Activated CD8-positive, alpha-beta memory T cell treated with anti-CD3 and anti-CD28 coated beads, Interleukin-2, amount 10 ng/mL, durations not matched to agents 7 days and 5 days (primary cell): ENCODE measurements at regions not wholly inside any gene's neighbourhood (a gene's known extent, or its start where the extent isn't known, plus 50 kb on each side); places are given as distances from the start of the nearest gene placed in this dataset.

Experiments
- ATAC-seq: fragments of 150-1000 bp; cut with Tn5 transposase; one replicate; pipeline ENCODE4 v1.10.0; 2021; ENCODE audit warnings: moderate library complexity
- CTCF ChIA-PET: fragments of 350-600 bp; sonication (Branson Sonifier 250); formaldehyde crosslinking; loops from one replicate; lab custom pipeline; 2021; ENCODE audit warnings: antibody characterized with exemption; lab: Charles Lee
- DNase-seq: peaks from one replicate; pipeline ENCODE4 v3.0.0-alpha.2; 2020
- H3K27ac Mint-ChIP-seq: one replicate; pipeline ENCODE4 v1.8.0; 2021; ENCODE audit warnings: mild to moderate bottlenecking, mixed read lengths
- H3K27me3 Mint-ChIP-seq: one replicate; pipeline ENCODE4 v1.8.0; 2021; ENCODE audit warnings: mixed read lengths
- H3K36me3 Mint-ChIP-seq: one replicate; pipeline ENCODE4 v1.8.0; 2021; ENCODE audit warnings: mild to moderate bottlenecking, mixed read lengths
- H3K4me1 Mint-ChIP-seq: one replicate; pipeline ENCODE4 v1.8.0; 2021; ENCODE audit warnings: mixed read lengths
- H3K4me3 Mint-ChIP-seq: one replicate; pipeline ENCODE4 v1.8.0; 2021; ENCODE audit warnings: mild to moderate bottlenecking, moderate library complexity, mixed read lengths
- H3K9me3 Mint-ChIP-seq: one replicate; pipeline ENCODE4 v1.8.0; 2022; ENCODE audit warnings: low read depth, mixed read lengths

GRCh38 chr2:186027922-186028321, 289.3 kb downstream of the FSIP2 start:
- H3K4me3 Mint-ChIP-seq, result no peak overlapping the region
- DNase-seq (no peak), ATAC-seq (no peak)
- H3K9me3 Mint-ChIP-seq, result no peaks in the 10 kb centered on the region
- H3K27me3 Mint-ChIP-seq, result no peaks in the 10 kb centered on the region
- no peak overlapping the region for H3K27ac Mint-ChIP-seq
- H3K4me1 Mint-ChIP-seq, result no peaks in the 10 kb centered on the region
- CTCF ChIA-PET, result no interaction called here
- no peaks in the 10 kb centered on the region for H3K36me3 Mint-ChIP-seq

DNA sequence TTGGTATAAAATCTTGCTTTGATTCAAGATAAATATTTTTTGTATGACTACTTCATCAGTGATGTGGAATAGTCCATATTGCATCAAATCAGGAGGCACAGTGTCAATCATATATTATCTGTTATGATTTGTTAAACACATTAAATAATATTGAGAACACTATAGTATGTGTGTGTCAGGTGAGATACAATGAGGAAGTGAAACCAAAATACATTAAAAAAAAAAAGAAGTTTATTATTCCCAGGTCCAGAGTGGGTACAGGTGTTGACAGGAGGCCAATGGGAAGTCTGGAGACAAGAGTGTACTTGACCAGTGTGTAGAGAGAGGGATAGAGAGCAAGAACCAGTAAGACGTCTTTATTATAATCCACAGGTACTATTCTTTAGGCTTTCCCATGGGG, 292.6 kb downstream of the FSIP2 start:
- Mint-ChIP-seq H3K4me3 (no peak overlapping the region), H3K4me1 (no peaks in the 10 kb centered on the region), H3K9me3 (no peaks in the 10 kb centered on the region), H3K27ac (no peak overlapping the region), H3K36me3 (no peaks in the 10 kb centered on the region), H3K27me3 (no peaks in the 10 kb centered on the region)
- DNase-seq (no peak), ATAC-seq (no peak)
- CTCF ChIA-PET, result no interaction called here

- no peaks in the 10 kb centered on the region for H3K36me3 Mint-ChIP-seq
- ATAC-seq, result no peak
- no peaks in the 10 kb centered on the region for H3K9me3 Mint-ChIP-seq
- H3K27ac Mint-ChIP-seq, result no peak overlapping the region
- no peak overlapping the region for H3K4me3 Mint-ChIP-seq
- no peak for DNase-seq
- CTCF ChIA-PET, result no interaction called here
- H3K4me1 Mint-ChIP-seq, result no peaks in the 10 kb centered on the region
- H3K27me3 Mint-ChIP-seq, result no peaks in the 10 kb centered on the region
These were observed 293.6 kb downstream of the FSIP2 start for GRCh38 chr2:186032102-186032738.

DNA sequence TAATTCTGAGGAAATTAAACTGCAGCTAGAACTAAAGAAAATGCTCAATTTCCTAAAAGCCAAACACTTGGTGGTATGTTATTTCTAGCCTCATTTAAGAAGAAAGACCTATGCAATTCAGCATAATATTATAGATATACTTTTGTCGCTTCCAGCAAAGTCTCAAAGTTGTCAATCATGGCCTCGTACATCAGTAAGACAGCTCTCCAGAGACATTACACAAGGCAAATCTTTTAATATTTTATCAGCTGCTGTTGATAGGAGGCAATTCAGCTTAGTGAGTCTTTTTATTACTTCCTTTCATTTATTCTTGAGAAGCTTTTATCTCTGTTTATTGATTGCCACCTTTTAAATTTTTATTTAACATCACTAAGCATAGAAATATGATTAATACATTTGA, 294.3 kb downstream of the FSIP2 start:
- ATAC-seq, result no peak
- CTCF ChIA-PET, result interaction anchor here (0.6 kb wide), 1 partner anchor 1429 kb away, joined by 4 read pairs; no protein-coding TSS in a partner anchor
- Mint-ChIP-seq H3K27ac (no peak overlapping the region), H3K4me1 (no peaks in the 10 kb centered on the region), H3K36me3 (no peaks in the 10 kb centered on the region), H3K27me3 (no peaks in the 10 kb centered on the region), H3K9me3 (no peaks in the 10 kb centered on the region), H3K4me3 (no peak overlapping the region)
- DNase-seq, result no peak

GRCh38 chr2:186033541-186033940, 294.9 kb downstream of the FSIP2 start:
- H3K27ac Mint-ChIP-seq, result no peak overlapping the region
- H3K4me1 Mint-ChIP-seq, result no peaks in the 10 kb centered on the region
- H3K36me3 Mint-ChIP-seq, result no peaks in the 10 kb centered on the region
- CTCF ChIA-PET, result interaction anchor here (0.6 kb wide), 1 partner anchor 1430 kb away, joined by 4 read pairs; no protein-coding TSS in a partner anchor
- DNase-seq (no peak), ATAC-seq (no peak)
- H3K9me3 Mint-ChIP-seq, result no peaks in the 10 kb centered on the region
- H3K4me3 Mint-ChIP-seq, result no peak overlapping the region
- H3K27me3 Mint-ChIP-seq, result no peaks in the 10 kb centered on the region

- Mint-ChIP-seq H3K4me3 (no peak overlapping the region), H3K36me3 (no peaks in the 10 kb centered on the region), H3K9me3 (no peaks in the 10 kb centered on the region), H3K27ac (no peak overlapping the region), H3K27me3 (no peaks in the 10 kb centered on the region), H3K4me1 (no peaks in the 10 kb centered on the region)
- CTCF ChIA-PET, result no interaction called here
- DNase-seq, result no peak
- ATAC-seq, result no peak
These were observed 298.4 kb downstream of the FSIP2 start for GRCh38 chr2:186036862-186037449.

GRCh38 chr2:186042207-186043028, 303.8 kb downstream of the FSIP2 start:
- H3K4me3 Mint-ChIP-seq, result no peak overlapping the region
- CTCF ChIA-PET, result no interaction called here

DNA sequence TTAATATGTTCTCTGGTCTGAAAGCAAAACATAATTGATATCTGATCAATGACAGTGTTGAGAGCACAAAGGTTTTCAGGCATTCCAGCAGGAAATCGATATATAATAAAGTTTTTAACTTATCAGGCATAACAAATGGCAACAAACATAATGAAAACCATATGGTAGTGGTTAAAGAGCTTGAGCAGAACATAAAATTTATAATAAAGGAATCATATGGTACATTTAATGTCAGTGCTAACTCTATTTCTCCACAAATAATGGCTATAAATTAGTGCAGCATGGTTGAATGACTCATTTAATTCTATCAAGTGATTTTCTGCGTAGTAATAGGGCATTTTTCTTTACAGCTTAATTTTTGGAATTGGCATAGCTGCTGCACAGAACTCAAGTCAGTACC, 306.2 kb downstream of the FSIP2 start:
- no peaks in the 10 kb centered on the region for H3K4me1 Mint-ChIP-seq
- ATAC-seq (no peak), DNase-seq (no peak)
- H3K4me3 Mint-ChIP-seq, result no peak overlapping the region
- no peaks in the 10 kb centered on the region for H3K36me3 Mint-ChIP-seq
- no peaks in the 10 kb centered on the region for H3K9me3 Mint-ChIP-seq
- no peaks in the 10 kb centered on the region for H3K27me3 Mint-ChIP-seq
- no peak overlapping the region for H3K27ac Mint-ChIP-seq
- CTCF ChIA-PET, result no interaction called here

More at GRCh38 chr2:186042207-186043028, 303.8 kb downstream of the FSIP2 start:
- Mint-ChIP-seq H3K36me3 (no peaks in the 10 kb centered on the region), H3K27ac (no peak overlapping the region), H3K4me1 (no peaks in the 10 kb centered on the region), H3K27me3 (no peaks in the 10 kb centered on the region), H3K9me3 (no peaks in the 10 kb centered on the region)
- no peak for DNase-seq
- no peak for ATAC-seq

DNA sequence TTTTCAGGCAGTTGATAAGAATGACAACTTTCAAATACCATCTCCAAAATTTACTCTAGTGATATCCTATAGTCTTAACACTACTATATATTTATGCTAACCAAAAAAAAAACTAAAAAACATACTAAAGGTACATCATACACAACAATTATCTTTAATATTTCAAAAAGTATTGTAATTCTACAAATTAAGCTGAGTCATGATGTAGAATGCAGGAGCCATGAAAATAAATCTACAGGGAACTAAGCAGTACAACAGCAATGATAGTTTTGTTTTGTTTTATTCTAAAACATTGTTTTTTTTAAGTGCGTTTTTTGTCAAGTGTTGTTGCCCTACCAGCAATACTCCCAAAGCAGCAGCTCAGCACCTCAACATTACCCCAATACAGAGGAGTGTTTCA, 314.3 kb downstream of the FSIP2 start:
- H3K9me3 Mint-ChIP-seq, result no peaks in the 10 kb centered on the region
- no peak overlapping the region for H3K4me3 Mint-ChIP-seq
- no peak for ATAC-seq
- H3K36me3 Mint-ChIP-seq, result no peaks in the 10 kb centered on the region
- H3K4me1 Mint-ChIP-seq, result no peaks in the 10 kb centered on the region
- H3K27ac Mint-ChIP-seq, result no peak overlapping the region
- CTCF ChIA-PET, result no interaction called here
- no peaks in the 10 kb centered on the region for H3K27me3 Mint-ChIP-seq
- no peak for DNase-seq

DNA sequence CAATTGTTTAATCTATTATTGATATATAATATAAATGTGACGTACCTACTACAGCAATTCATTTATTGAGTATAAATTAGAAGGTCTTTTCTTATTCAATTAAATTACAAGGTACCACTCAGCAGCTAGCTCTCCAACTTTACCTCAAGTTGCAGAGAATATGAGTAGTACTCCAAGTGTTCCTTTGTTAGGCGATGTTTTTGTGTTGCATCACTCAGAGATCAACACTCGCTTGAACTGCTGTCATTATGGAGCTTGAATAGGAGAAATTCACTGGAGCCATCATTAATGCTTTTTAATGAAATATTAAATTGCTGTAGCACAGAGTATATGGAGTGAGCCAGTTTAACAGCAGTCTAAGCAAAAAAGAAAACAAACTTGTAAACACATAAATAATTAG, 320.0 kb downstream of the FSIP2 start:
- Mint-ChIP-seq H3K4me1 (no peaks in the 10 kb centered on the region), H3K27me3 (no peaks in the 10 kb centered on the region), H3K9me3 (no peaks in the 10 kb centered on the region), H3K27ac (no peak overlapping the region), H3K4me3 (no peak overlapping the region), H3K36me3 (no peaks in the 10 kb centered on the region)
- DNase-seq (no peak), ATAC-seq (no peak)
- CTCF ChIA-PET, result no interaction called here

DNA sequence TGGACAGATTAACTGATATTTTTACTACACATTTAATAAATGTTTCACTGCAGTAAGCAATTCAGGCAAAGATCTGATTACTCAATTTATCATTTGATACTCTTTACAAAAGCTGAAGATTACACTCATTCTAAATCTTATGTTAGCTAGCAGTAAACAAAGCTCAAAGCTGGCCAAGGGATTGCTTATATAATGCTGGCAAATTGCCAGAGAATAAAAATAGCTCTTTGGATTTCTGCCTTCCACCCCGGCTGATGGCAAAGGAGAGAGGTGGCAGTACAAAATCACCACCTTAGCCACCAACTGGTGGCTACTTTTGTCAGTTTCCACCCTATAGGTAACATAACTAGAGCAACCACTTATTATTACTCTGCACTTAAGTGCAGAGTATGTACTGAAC, 320.5 kb downstream of the FSIP2 start:
- ATAC-seq (no peak), DNase-seq (no peak)
- Mint-ChIP-seq H3K9me3 (no peaks in the 10 kb centered on the region), H3K27me3 (no peaks in the 10 kb centered on the region), H3K36me3 (no peaks in the 10 kb centered on the region), H3K4me1 (no peaks in the 10 kb centered on the region), H3K4me3 (no peak overlapping the region), H3K27ac (no peak overlapping the region)
- CTCF ChIA-PET, result no interaction called here

DNA sequence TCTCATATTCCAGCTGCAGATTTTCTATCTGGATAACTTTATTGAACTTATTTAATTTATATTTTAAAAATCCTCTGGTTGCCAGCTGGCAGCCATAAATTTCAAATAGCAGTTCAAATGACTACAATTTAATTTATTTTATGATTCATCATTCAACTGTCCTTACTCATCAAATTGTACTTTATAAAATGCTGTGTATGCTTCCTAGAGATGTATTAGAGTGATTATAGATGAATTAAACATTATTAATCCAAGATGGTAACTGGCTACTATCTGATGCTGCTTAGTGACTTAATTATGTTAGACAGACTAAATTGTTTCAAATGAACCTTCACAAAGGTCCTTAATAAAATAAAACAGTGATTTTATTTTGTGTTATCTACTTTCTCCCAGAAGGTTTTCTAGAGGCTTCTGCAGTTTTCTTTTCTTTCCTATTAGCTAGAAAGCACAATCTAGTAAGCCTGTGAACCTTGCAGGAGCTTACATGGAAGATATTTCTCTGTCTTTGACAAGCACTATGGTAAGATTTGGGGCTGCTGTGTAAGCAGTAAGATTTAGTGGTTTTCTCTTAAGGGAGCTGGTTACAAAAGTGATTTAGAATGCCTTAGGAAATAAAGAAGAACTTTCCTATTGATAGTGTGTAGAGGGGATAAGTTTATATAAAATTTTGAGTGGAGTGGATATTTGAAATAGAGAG, 322.3 kb downstream of the FSIP2 start:
- Mint-ChIP-seq H3K4me1 (no peaks in the 10 kb centered on the region), H3K9me3 (no peaks in the 10 kb centered on the region), H3K4me3 (no peak overlapping the region), H3K36me3 (no peaks in the 10 kb centered on the region), H3K27ac (no peak overlapping the region), H3K27me3 (no peaks in the 10 kb centered on the region)
- DNase-seq, result no peak
- CTCF ChIA-PET, result no interaction called here
- no peak for ATAC-seq

- H3K27me3 Mint-ChIP-seq, result no peaks in the 10 kb centered on the region
- CTCF ChIA-PET, result no interaction called here
- H3K36me3 Mint-ChIP-seq, result no peaks in the 10 kb centered on the region
- H3K9me3 Mint-ChIP-seq, result no peaks in the 10 kb centered on the region
- no peak overlapping the region for H3K4me3 Mint-ChIP-seq
- ATAC-seq (no peak), DNase-seq (no peak)
- no peaks in the 10 kb centered on the region for H3K4me1 Mint-ChIP-seq
- H3K27ac Mint-ChIP-seq, result no peak overlapping the region
These were observed 325.9 kb downstream of the FSIP2 start for GRCh38 chr2:186064507-186064906.
